ENCODE measurements at regions not wholly inside any gene's neighbourhood (a gene's known extent, or its start where the extent isn't known, plus 50 kb on each side); places are given as distances from the start of the nearest gene placed in this dataset.
A peak's percentile ranks its signal among the peaks of the same experiment; 100 is the strongest.

DNA sequence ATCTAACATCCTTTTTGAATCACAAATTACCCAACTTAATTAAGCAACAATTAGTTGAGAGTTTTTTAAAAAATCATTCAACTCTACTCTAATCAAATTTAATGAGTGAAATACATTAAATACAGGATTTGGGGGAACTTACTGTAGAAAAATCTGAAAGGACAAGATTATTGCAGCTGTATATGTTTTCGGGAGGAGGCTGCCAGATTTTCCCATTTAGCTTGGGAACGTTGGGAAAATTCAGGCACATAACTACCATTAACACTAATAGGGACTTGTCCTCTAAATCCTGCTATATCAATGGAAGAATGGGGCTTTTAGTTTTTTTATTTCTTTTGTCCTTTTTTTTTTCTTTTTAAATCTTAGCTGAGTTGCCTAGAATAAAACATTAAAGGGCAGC, 691.4 kb upstream of the FZD8 start:
- no peaks in the 10 kb centered on the region for H3K36me3 Mint-ChIP-seq (ENCODE audit: low read depth, unreplicated experiment)
- H3K4me1 Mint-ChIP-seq (ENCODE audit: low read depth, unreplicated experiment) = peaks cover 13% of the 10 kb centered on the region
- TF ChIP-seq, protein P1, sequence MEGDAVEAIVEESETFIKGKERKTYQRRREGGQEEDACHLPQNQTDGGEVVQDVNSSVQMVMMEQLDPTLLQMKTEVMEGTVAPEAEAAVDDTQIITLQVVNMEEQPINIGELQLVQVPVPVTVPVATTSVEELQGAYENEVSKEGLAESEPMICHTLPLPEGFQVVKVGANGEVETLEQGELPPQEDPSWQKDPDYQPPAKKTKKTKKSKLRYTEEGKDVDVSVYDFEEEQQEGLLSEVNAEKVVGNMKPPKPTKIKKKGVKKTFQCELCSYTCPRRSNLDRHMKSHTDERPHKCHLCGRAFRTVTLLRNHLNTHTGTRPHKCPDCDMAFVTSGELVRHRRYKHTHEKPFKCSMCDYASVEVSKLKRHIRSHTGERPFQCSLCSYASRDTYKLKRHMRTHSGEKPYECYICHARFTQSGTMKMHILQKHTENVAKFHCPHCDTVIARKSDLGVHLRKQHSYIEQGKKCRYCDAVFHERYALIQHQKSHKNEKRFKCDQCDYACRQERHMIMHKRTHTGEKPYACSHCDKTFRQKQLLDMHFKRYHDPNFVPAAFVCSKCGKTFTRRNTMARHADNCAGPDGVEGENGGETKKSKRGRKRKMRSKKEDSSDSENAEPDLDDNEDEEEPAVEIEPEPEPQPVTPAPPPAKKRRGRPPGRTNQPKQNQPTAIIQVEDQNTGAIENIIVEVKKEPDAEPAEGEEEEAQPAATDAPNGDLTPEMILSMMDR (IDR thresholded peaks at IDR 0.05; ENCODE audit: insufficient read depth, low read depth, low read length) = no peak
- TF ChIP-seq EZH2 (IDR thresholded peaks at IDR 0.05; ENCODE audit: insufficient read depth, low read length) = no peak
- no peak overlapping the region for H3K4me3 ChIP-seq (ENCODE audit: insufficient read depth, low read depth, low read length)
- H2AFZ ChIP-seq (ENCODE audit: low read depth, low read length) = no peak overlapping the region
- H3K36me3 ChIP-seq (ENCODE audit: insufficient read depth, low read length) = no peaks in the 10 kb centered on the region
- H3K9me3 Mint-ChIP-seq (ENCODE audit: unreplicated experiment) = no peaks in the 10 kb centered on the region
- no peak overlapping the region for H3K27ac Mint-ChIP-seq (ENCODE audit: unreplicated experiment)
- no peaks in the 10 kb centered on the region for H3K4me1 ChIP-seq (ENCODE audit: insufficient read depth, low read length)
- no peak overlapping the region for H3K27ac ChIP-seq (ENCODE audit: low read depth, low read length)
- no peak overlapping the region for H3K9ac ChIP-seq (ENCODE audit: low read length)
- DNase-seq (ENCODE audit: low read depth) (no peak), FAIRE-seq (no peak)
- H4K20me1 ChIP-seq (ENCODE audit: insufficient read depth, low read length) = no peaks in the 10 kb centered on the region
- H3K79me2 ChIP-seq (ENCODE audit: insufficient read depth, low read length) = no peaks in the 10 kb centered on the region
- H3K4me2 ChIP-seq (ENCODE audit: low read length) = no peak overlapping the region
- H3K27me3 Mint-ChIP-seq (ENCODE audit: low read depth, unreplicated experiment) = no peaks in the 10 kb centered on the region
- H3K4me3 Mint-ChIP-seq (ENCODE audit: unreplicated experiment) = no peak overlapping the region
- no peaks in the 10 kb centered on the region for H3K27me3 ChIP-seq (ENCODE audit: insufficient read depth, low read length)
- no peaks in the 10 kb centered on the region for H3K9me3 ChIP-seq (ENCODE audit: insufficient read depth, low read depth, low read length)

DNA sequence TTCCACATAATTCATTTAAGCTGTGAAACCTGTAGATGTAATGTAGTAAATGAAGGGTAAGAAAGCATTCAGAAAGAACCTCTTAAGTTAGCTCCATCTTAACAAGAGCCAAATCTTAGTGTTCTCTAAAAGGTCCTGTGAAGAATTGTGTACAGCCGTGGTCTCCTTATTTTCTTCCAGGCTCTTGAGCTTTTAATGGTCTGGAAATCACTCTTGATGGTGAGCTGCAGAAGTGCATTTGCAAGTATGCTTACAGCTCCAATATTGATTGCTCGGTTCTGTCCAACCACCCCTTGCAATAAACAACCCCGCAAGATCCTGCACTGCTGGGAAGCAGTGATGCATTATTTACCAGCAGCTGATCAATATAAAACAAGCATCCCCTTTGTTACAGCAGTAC, 690.8 kb upstream of the FZD8 start:
- Mint-ChIP-seq H3K36me3 (ENCODE audit: low read depth, unreplicated experiment) (no peaks in the 10 kb centered on the region), H3K4me3 (ENCODE audit: unreplicated experiment) (no peak overlapping the region), H3K9me3 (ENCODE audit: unreplicated experiment) (no peaks in the 10 kb centered on the region), H3K27ac (ENCODE audit: unreplicated experiment) (no peak overlapping the region), H3K27me3 (ENCODE audit: low read depth, unreplicated experiment) (no peaks in the 10 kb centered on the region), H3K4me1 (ENCODE audit: low read depth, unreplicated experiment) (peaks cover 13% of the 10 kb centered on the region)
- no peaks in the 10 kb centered on the region for H3K4me1 ChIP-seq (ENCODE audit: insufficient read depth, low read length)
- H3K9ac ChIP-seq (ENCODE audit: low read length) = no peak overlapping the region
- no peak overlapping the region for H3K4me2 ChIP-seq (ENCODE audit: low read length)
- no peak overlapping the region for H3K27ac ChIP-seq (ENCODE audit: low read depth, low read length)
- no peak overlapping the region for H2AFZ ChIP-seq (ENCODE audit: low read depth, low read length)
- no peak overlapping the region for H3K4me3 ChIP-seq (ENCODE audit: insufficient read depth, low read depth, low read length)
- H3K9me3 ChIP-seq (ENCODE audit: insufficient read depth, low read depth, low read length) = no peaks in the 10 kb centered on the region
- no peak for DNase-seq (ENCODE audit: low read depth)
- H3K79me2 ChIP-seq (ENCODE audit: insufficient read depth, low read length) = no peaks in the 10 kb centered on the region
- TF ChIP-seq, protein P1 (IDR thresholded peaks at IDR 0.05; ENCODE audit: insufficient read depth, low read depth, low read length) = no peak
- no peak for TF ChIP-seq EZH2 (IDR thresholded peaks at IDR 0.05; ENCODE audit: insufficient read depth, low read length)
- no peaks in the 10 kb centered on the region for H3K36me3 ChIP-seq (ENCODE audit: insufficient read depth, low read length)
- no peaks in the 10 kb centered on the region for H3K27me3 ChIP-seq (ENCODE audit: insufficient read depth, low read length)
- H4K20me1 ChIP-seq (ENCODE audit: insufficient read depth, low read length) = no peaks in the 10 kb centered on the region
- FAIRE-seq = peak; percentile 65

DNA sequence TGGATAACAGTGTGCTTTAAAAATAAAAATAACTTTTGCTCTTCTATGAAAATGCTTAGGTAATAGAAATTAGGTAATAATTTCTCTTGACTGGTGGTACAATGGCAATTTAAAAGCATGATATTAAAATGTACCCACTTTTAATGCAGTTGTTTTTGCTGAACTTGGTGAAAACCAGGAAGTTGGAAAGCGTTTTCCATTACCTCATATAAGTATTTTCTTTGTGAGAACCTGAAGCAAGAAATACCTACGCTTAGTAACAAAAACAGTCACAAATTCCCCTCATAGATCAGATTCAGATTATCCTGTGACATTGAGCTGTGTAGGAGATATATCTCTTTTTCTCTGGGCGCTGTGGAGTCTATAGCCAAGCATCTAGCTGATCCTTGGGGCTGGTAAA, 689.0 kb upstream of the FZD8 start:
- H3K27me3 Mint-ChIP-seq (ENCODE audit: low read depth, unreplicated experiment) = no peaks in the 10 kb centered on the region
- peak; percentile 32 for FAIRE-seq
- Histone ChIP-seq H3K9ac (ENCODE audit: low read length) (no peak overlapping the region), H3K27me3 (ENCODE audit: insufficient read depth, low read length) (no peaks in the 10 kb centered on the region), H3K4me1 (ENCODE audit: insufficient read depth, low read length) (no peaks in the 10 kb centered on the region), H4K20me1 (ENCODE audit: insufficient read depth, low read length) (no peaks in the 10 kb centered on the region), H3K9me3 (ENCODE audit: insufficient read depth, low read depth, low read length) (no peaks in the 10 kb centered on the region), H3K4me2 (ENCODE audit: low read length) (no peak overlapping the region), H3K36me3 (ENCODE audit: insufficient read depth, low read length) (no peaks in the 10 kb centered on the region), H3K27ac (ENCODE audit: low read depth, low read length) (no peak overlapping the region), H3K79me2 (ENCODE audit: insufficient read depth, low read length) (no peaks in the 10 kb centered on the region), H3K4me3 (ENCODE audit: insufficient read depth, low read depth, low read length) (no peak overlapping the region), H2AFZ (ENCODE audit: low read depth, low read length) (no peak overlapping the region)
- H3K4me1 Mint-ChIP-seq (ENCODE audit: low read depth, unreplicated experiment) = peaks cover 6% of the 10 kb centered on the region
- H3K9me3 Mint-ChIP-seq (ENCODE audit: unreplicated experiment) = no peaks in the 10 kb centered on the region
- TF ChIP-seq EZH2 (IDR thresholded peaks at IDR 0.05; ENCODE audit: insufficient read depth, low read length) = no peak
- TF ChIP-seq, protein P1 (IDR thresholded peaks at IDR 0.05; ENCODE audit: insufficient read depth, low read depth, low read length) = no peak
- no peak overlapping the region for H3K4me3 Mint-ChIP-seq (ENCODE audit: unreplicated experiment)
- H3K36me3 Mint-ChIP-seq (ENCODE audit: low read depth, unreplicated experiment) = no peaks in the 10 kb centered on the region
- no peak overlapping the region for H3K27ac Mint-ChIP-seq (ENCODE audit: unreplicated experiment)
- no peak for DNase-seq (ENCODE audit: low read depth)

Data from astrocyte (in vitro differentiated cells and primary cell).